Skin of body (tissue), 1 donor: ENCODE measurements at regions not wholly inside any gene's neighbourhood (a gene's known extent, or its start where the extent isn't known, plus 50 kb on each side); places are given as distances from the start of the nearest gene placed in this dataset.

Source experiments
- DNase-seq: peaks from one replicate; lab custom pipeline; 2025; lab: John Stamatoyannopoulos, UW

DNA sequence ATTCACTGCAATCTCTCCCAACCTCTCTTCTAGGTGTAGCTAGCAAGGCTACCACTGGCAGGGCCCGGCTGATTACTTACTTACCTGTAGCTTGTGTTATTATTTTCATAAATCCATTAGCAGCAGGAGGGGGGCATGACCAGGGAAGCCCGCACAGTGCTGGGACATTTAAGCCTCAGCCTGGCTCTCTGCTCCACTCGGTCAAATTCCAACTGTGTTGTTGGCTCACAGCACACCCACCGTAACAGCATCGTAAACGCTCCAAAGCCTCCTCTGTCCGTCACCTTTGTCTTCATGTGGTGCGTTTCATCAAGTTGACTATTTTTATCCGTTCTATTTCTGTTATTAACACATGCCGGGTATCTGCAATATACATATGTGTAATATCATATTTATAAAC, 264.7 kb downstream of the NSG2 start:
- no peak for DNase-seq

DNA sequence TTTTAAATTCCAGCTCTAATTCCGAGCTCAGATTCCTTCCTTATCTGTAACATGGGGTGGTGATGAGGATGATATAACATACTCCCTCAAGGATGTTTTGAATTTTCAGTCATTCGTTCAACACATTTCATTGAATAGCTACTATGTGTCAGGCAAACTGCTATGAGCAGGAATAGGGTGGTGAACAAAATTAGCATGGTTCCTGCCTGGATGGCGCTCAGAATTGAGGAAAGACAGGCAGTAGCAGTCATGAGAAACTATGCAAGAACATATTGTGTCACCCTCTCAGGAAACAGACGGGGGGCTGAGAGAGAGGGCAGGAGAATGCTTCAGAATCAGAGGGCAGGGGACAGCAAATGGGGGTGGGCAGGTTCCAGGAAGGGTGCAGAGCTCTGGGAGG, 265.2 kb downstream of the NSG2 start:
- DNase-seq = no peak

DNA sequence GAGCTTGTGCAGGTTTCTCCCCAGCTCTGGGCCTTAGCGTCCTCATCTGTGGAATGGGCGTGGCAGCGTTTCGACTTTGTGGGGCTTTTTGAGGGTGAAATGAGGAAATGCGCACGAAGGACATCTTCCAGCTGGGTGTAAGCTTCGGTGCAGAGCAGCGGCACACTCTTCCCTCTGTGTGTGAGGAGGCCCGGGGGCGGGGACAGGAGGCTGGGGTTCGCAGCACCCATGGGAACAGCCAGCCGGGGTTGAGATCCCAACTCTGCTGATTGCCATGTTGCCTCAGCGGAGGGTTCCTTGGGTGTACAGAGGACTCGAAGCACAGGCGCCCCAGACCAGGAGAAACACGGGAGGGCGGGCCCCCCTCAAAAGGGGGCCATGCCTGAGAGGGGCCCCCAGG, 265.6 kb downstream of the NSG2 start:
- no peak for DNase-seq

DNA sequence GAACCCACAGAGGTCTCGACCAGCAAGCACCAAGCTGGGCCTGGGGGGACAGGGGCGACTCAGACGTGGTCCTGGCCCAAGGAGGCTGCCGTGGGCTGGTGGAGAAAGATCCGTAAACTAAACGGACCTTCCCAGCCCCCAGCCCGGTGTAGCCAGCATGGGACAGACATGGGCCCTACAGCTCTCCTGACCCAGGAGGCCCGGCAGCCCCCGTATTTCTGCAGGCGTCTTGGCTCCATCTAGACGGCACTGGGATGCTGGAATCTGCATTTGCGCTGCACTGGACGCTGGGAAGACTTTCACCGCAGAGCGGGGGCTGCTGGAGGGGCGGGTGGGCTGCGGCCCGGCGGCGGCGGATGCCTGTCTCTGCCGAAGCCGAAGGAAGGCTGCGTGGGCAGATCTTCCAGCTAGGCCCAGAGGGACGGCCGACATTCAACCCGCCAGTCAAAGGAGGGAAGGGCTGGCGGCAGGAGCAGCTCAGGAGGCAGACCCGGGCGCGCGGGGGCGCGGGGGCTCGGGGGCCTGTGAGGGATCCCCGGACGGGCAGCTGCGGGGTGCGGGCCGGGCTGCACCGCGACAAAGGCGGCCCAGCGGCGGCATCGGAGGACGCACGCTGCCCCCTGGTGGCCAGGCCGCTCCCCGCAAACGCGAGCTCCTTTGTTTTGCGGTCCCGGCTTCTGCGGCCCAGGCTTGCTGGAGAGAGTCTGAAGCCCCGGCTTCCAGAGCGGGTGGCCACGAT, 266.2 kb downstream of the NSG2 start:
- DNase-seq = peak; percentile 6

DNA sequence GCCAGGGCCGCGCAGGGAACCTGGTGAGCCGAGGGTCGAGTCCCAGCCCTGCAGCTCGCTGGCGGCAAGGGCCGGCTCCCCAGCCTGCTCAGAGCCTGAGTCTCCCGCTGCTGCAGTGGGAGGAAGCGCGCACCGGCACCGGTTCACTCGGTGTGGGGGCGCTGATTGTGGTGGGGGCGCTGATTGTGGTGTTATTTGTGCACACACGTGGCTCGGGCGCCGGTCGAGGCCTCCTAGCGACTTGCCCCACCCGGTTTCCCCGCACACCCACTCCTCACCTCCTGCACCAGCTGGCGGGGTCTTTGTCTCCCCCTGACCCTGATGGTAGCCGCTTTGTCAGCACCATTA, 266.7 kb downstream of the NSG2 start:
- no peak for DNase-seq

DNA sequence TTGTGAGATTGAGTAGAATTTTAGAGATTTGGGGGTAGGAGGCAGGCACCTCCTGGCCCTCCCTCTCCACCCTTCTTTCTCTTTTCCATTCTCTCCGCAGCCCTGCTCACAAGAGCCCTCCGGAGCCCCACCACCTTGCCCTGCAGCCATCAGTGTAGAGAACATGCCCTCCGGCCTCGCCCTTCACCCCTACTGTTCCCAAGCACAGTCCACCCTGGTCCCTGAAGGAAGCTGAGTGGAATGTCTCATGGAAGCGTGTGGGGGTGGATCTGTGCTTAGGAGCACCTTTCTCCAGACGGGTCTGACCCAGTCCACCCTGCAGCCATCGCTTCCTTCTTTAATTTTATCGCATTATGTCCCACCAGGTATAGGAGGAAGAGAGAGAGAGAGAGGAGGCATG, 267.1 kb downstream of the NSG2 start:
- DNase-seq = no peak

DNA sequence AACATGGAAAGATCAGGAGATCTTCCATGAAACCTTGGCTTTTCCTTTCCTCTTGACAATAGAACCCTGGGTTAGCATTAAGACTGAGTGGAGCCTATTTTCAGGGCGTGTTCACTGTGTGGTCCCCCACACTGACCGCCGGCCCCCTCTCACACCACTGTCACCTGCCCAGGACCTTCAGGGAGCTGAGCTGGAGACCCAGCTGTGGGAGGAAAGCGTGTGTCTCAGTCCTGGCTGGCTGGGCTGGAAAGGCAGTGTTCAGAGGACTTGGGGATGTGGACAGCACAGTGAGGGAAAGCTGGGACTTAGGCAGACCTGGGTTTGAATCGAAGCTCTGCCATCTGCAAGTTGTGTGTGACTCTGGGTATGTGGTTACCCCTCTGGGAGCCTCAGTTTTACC, 268.1 kb downstream of the NSG2 start:
- DNase-seq = no peak

DNA sequence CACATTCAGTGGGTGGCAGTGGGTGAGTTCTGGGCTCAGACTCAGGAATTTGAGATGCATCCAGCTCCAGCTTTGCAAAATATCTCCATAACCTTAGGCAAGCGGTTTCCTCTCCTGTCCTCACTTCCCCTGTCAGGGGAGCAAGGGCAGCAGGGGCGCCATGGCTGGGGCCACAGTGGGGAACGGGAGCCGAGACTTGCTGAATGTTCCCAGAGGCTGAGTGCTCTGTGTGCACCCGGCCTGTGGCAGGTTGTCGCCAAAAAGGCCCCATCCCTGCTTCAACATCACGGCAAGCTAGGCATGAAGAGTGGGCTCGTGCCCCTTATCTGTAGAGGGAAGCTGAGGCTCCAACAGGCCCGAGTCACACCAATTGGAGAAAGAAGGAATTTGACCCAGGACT, 268.8 kb downstream of the NSG2 start:
- DNase-seq = no peak

DNA sequence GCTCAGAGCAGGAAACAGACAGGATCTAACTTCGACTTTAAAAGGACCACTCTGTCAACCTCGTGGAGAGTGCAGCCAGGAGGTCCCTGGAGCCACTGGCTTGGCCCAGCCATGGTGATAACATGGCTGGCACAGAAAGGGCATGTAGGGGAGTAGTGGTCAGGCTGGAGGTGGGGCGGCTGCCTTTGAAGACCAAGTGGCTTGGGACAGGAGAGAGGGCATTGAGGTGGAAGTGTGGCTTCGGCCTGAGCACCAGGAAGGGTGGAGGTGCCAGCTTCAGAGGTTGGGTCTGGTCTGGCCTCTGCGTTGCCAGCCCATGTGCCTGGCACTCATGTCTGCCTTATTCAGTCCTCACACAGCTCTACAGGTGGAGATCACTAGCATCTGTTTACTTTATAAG, 270.0 kb downstream of the NSG2 start:
- DNase-seq = no peak

DNA sequence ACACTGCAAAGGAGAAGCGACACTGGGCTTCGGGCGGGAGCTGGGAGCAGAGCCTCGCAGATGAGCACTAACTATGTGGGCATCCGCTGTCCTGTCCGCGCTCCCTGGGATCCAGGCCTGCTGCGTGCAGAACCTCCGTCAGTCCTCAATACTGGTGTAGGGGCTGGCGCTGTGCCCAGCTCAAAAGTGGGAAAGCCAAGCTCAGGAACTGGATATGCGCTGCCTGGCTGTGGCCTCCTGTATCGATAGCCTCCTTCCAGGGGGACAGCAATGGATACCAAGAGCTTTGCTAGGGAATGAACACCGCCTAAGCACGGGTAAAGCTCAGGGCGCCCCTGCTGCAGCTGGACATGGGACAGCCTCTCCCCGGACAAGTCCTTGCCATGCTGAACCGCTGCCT, 270.4 kb downstream of the NSG2 start:
- no peak for DNase-seq

DNA sequence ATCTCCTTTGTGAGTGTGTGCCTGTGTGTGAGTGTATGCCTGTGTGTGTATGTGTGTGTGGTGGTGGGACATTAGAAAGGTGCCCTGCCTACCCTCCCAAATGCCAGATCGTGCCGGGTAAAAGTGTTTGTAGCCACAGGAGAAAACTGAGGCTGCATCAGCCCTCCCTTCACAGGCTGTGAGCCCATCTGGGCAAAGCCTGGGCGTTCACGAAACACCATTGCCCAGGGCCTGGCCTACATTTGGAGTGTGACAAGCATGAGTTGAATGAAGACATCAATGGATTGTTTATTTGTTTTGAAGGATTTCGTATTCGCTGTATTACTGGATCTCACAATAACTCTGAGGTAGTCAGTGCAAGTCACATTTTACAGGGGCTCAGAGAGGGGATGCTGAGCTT, 270.8 kb downstream of the NSG2 start:
- DNase-seq = no peak

DNA sequence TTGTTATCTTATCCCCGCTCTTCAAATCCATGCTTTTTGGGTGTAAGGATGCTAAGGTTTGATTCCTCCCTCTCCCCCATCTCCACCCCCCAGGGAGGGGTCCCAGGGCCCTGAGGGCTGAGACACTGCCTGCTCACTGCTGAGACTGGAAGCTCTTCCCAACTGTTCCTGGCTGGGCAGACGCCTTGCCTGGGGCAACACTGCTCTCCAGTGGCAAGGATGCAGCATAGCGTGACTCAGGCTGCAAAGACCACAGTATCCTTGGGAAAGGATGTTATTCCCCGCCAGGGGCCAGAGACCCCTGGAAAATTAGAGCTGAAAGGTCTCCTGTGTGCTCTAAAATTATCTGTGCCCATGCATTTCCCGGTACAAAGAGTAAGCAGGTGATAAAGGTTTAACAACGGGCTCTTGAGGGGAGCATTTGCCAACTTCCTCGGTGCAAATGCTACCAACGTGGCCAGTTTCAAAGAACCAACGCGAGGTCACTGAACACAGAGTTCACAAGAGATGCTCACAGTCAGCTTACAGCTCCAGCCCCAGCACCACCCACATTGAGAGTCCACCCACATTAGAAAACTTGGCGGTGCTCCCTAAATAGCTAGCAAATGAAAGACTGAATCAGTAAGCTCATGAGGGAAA, 271.9 kb downstream of the NSG2 start:
- peak; percentile 34 for DNase-seq

DNA sequence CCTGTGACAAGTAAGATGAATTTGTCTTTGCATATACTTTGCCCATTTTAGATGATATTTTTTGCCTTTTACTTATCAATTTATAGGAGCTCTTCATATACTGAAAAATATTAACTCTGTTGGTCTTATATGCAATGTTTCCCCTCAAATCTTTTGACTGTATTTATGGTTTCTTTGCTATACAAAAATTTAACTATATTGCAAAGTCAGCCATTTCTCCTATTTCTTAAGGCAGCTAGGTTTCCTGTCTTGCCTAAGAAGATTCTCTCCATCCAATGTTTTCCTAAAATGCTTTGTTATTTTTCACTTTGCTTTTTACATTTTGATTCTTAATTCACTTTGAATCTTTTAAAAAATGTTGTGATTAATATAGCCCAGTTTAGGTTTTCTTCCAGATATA, 273.1 kb downstream of the NSG2 start:
- DNase-seq = no peak

DNA sequence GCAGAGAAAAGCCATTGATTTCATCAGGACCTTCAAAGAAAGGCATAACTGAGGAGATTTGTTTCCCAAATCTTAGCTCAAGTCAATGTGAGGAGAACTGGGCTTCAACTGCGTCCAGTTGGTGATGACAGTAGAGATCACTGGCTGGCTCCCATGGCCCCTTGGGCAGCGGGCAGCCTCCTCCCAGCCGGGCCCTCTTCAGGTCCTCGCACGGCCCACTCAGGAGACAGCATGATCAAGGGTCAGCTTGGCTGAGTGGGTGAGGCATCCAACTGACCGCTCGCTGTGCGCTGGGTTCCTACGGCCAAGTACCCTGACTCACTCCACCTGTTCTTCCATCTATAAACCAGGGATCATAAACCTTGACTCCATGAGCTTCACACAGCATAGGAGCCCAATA, 274.0 kb downstream of the NSG2 start:
- DNase-seq = no peak

DNA sequence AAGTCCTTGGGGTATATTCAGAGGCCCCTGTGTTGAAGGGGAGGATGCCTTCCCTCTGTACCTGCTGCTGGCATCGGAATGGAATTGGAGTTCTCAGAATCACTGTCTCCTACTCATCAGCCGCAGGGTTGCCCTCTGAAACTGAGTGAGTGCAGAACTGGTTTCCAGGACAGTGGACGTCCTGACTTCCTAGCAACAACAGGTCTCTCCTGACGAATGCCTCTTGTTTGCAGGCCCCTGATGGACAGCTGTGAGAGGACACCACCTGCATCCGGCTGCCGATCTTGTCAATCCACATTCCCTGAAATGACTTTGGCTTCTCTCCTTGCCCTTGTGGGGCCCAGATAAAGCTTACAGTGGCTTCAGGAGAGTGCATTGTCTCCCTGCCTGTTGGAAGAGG, 274.5 kb downstream of the NSG2 start:
- no peak for DNase-seq

DNA sequence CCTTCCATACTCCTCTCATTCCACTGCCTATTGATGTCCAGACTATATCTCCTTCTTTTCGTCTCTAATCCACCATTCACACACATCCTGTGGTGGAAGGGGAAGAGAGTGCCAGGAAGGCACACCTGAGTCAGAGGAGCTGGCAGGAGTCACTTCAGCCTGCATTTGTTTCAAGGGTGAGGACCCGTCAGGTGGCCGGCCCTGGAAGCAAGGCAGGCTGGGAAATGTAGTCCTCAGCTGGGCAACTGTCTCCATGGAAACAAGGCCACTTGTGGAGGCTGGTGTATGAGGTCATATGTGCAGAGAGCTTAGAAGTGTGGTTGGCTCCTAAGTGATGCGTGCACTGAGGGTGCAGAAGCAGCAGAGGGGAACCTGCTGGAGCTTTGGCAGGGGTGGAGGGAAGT, 278.4 kb downstream of the NSG2 start:
- no peak for DNase-seq

DNA sequence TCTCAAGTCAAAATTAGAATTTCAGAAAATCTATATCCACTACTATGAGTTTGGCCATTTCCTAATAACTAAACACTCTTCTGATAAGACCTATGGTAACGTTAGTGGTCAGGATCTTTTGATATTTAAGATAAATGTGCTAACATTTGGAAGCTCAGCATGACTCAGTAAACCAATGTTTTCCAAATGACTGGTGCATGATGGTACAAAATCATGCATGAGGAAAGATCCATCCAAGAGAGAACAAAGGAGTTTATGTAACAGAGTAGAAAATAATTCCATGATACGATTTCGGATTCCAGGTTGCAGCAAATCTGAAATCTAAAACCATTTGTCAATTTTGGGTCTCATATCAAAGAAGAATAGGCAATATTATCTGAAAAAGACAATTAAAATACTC, 279.2 kb downstream of the NSG2 start:
- DNase-seq = no peak

DNA sequence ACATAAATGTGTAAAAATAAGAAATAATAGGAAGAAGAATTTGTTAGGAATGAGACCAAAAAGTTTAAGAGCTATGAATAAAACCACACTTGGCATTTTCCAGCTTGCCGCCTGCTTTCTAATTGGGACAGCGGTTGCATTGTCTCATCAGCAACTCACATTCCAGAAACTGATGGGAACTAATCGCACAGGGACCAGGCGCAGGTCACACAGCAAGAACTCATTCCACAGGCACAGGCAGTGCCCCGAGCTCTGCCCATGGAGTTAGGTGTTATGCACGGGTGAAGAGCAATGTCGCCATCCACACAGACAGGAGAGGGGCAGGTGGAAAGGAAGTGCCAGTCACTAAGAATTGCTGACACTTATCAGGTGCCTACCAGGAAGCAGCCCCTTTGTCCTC, 279.9 kb downstream of the NSG2 start:
- DNase-seq = no peak

DNA sequence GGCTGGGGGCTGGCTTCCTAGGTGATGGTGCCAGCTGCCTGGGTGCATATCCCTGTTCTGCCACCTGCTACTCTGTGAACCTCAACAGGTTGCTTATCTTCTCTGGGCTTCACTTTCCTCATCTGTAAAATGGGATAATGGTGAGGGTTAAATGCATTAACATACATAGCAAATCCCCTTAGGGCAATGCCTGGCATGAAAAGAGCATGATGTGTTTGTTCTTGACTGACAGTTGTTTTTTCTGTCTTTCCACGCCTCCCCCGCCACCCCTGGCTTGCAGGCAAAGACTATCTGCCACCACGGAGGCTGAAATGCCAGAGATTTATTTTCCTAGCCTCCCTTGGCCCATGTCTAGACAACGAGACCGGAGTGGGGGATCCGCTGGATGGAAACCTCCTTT, 280.5 kb downstream of the NSG2 start:
- no peak for DNase-seq

DNA sequence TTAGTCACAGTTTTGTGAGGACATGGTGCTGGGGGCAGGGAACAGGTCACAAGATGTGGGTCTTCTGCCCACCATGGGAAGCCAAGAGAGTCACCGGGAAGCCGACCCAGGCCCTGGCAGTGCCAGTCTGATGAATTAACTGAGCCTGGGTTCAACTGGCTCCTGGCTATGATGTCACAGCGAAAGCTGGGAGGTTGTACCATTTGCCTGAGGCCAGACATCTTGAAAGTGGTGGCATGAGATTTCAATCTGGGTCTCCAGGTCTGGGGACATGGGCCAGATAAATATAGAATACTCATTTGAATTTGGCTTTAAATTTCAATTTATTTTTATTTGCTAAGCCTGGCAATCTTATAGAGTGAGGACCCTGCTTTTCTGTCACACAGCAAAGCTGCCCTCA, 280.9 kb downstream of the NSG2 start:
- DNase-seq = no peak

DNA sequence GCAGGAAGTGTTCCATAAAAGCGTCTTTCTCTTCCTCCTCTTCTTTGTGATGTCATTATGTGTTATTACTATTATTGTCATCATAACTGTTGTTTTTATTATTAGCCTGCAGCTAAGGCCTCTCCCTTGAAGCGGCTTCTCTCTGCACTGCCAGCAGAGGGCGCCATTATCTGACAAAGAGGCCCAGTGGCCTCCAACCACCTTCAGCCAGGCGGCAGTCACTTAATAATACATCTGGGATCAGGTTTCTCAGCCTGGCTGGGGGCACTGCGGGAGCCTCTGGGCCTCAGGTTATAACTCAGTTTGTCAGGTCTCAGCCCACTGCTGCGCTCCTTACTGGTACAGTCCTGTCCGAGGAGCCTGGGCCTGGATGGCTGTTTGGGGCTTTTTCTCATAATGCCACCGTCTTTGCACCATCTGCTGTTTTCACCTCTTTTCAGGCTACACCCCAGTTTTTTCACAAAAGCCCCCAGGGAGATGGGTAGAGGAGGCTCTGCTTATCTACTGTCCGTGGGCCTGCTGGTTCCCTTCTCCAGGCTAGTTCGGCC, 281.9 kb downstream of the NSG2 start:
- no peak for DNase-seq

DNA sequence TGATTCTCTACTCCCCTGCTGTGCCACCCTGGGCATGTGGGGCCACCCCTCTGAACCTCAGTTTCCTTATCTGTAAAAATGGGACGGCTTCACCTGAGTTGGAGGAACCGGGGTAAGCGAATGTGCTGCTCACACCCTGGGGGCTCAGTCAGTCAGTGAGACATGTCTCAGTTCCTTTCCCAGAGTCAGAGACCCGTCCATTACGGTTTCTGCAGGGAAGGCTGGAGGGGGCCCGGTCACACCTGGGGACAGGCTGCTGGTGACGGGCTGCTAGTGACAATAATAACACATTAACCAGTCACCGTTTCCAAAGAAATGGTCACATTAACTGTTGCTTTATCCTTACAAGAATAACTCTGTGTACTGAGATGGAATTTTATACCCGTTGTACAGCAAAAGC, 282.4 kb downstream of the NSG2 start:
- DNase-seq = no peak

DNA sequence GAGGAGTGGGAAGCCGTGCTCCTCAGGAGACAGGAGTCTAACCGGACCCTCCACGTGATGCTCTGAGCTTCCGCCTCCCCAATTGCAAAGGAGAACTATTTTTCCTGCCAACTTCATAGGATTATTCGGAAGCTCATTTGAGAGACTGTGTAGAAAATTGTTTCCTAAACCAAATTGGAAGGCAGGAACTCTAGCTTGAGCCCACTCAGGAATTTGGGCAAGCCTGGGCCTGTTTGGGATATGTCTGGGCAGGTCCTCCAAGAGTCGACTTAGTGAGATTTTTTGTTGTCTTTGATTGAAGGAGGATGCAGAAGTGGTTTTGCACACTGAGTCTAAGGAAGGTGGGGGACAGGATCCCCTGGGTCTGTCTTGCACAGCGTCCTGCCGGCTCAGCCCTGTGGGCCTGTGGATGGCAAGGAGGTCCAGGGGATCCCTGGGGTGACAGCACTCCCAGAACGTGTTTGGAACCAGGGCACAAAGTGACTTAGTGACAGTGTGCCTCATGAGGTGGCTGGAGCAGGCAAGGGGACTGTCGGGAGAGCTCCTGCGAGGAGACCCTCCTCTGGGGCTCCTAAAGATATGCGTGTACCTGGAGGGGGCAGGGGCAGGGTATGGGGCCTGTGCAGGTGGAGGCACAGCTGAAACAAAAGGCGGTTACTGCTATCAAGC, 283.3 kb downstream of the NSG2 start:
- no peak for DNase-seq
